K562 (cell line): ENCODE measurements at regions not wholly inside any gene's neighbourhood (a gene's known extent, or its start where the extent isn't known, plus 50 kb on each side); places are given as distances from the start of the nearest gene placed in this dataset.

Experiments
- ATAC-seq: fragments of 200-7000 bp; cut with Tn5 transposase; 3 replicates; pipeline ENCODE4 v1.9.1; 2020; ENCODE audit warnings: moderate library complexity
- BruUV-seq: library from RNA; stranded (reverse); fragments of 400-500 nt; replicated peaks from 2 replicates; lab custom pipeline; 2021; lab: Mats Ljungman, UMichigan
- CTCF ChIA-PET: fragments of 300-600 bp; formaldehyde crosslinking; extraction: SDS; loops from one replicate; lab custom pipeline; 2021; ENCODE audit warnings: low intra/inter-chr PET ratio; lab: Yijun Ruan, JAX
- POLR2A ChIA-PET: fragments of 300-600, 350-650 bp; sonication (Branson Sonifier 250); formaldehyde crosslinking; extraction: SDS; loops from one replicate; lab custom pipeline; 2021; ENCODE audit warnings: antibody characterized with exemption, inconsistent platforms; lab: Yijun Ruan, JAX
- DNase-seq, 4 experiments: peaks; one replicate each; pipeline versions ENCODE4 v3.0.0 to v3.0.0-alpha.2; 2011 to 2018; ENCODE audit warnings: low spot score in 3 of 4, mixed read lengths in 3 of 4; ENCODE audit errors: extremely low read depth in 1 of 4
- FAIRE-seq: peaks from 2 replicates; lab custom pipeline; 2011; peaks lifted over from hg19 to GRCh38; lab: Jason Lieb, UNC
- H2AFZ ChIP-seq: 2 replicates; pipeline ENCODE4 v1.6.0; 2011; ENCODE audit warnings: low read depth, low read length, control low read depth, inconsistent platforms
- H3K27ac ChIP-seq: fragments of 200-600 bp; 3 replicates; pipeline ENCODE4 v1.8.0; 2011; ENCODE audit warnings: low read depth, mild to moderate bottlenecking, control low read depth, inconsistent platforms, low read length, moderate library complexity, mixed read lengths; ENCODE audit errors: extremely low read depth
- H3K27me3 ChIP-seq, 2 experiments: fragments of 300-600 bp in 1 of 2; 2 replicates in 1 of 2; 3 replicates in 1 of 2; pipeline versions ENCODE4 v1.6.0 to v1.8.0; 2011; ENCODE audit warnings: inconsistent platforms in 2 of 2, low read length in 2 of 2, mild to moderate bottlenecking in 1 of 2, mixed read lengths in 1 of 2, moderate library complexity in 1 of 2; ENCODE audit not compliant: control insufficient read depth in 2 of 2, insufficient read depth in 2 of 2
- H3K36me3 ChIP-seq: fragments of 300-600 bp; 3 replicates; pipeline ENCODE4 v1.8.0; 2011; ENCODE audit warnings: mild to moderate bottlenecking, low read length, inconsistent platforms; ENCODE audit not compliant: control insufficient read depth, insufficient read depth
- H3K4me1 ChIP-seq, 2 experiments: fragments of 200-600 bp in 1 of 2; replicated peaks in 1 of 2; 2 replicates in 1 of 2; 3 replicates in 1 of 2; pipeline versions ENCODE4 v1.5.1 to v1.8.0; 2011; ENCODE audit warnings: inconsistent platforms in 2 of 2, low read length in 2 of 2, mild to moderate bottlenecking in 1 of 2, mixed read lengths in 1 of 2, moderate library complexity in 1 of 2; ENCODE audit not compliant: control insufficient read depth in 2 of 2, insufficient read depth in 2 of 2
- H3K4me2 ChIP-seq: 2 replicates; pipeline ENCODE4 v1.6.1; 2011; ENCODE audit warnings: low read length, control low read depth, inconsistent platforms, mixed read lengths; ENCODE audit not compliant: insufficient read depth
- H3K4me3 ChIP-seq: fragments of 200-600 bp; sonication (generic), shearing (Covaris generic); 2 replicates; pipeline ENCODE4 v1.5.1; 2016; ENCODE audit warnings: control low read depth, inconsistent platforms
- H3K79me2 ChIP-seq: fragments of 200-600 bp; 3 replicates; pipeline ENCODE4 v1.8.0; 2011; ENCODE audit warnings: low read length, inconsistent platforms; ENCODE audit not compliant: control insufficient read depth, insufficient read depth
- H3K9ac ChIP-seq, 2 experiments: 2 replicates each; pipeline versions ENCODE4 v1.6.0 to v1.6.1; 2011; ENCODE audit warnings: low read depth in 2 of 2, low read length in 2 of 2, control low read depth in 1 of 2, inconsistent platforms in 1 of 2, mild to moderate bottlenecking in 1 of 2, mixed read lengths in 1 of 2; ENCODE audit not compliant: insufficient read depth in 1 of 2
- H3K9me1 ChIP-seq: one replicate; pipeline ENCODE4 v1.6.0; 2011; ENCODE audit warnings: inconsistent platforms, mild to moderate bottlenecking, low read length, moderate library complexity; ENCODE audit not compliant: control insufficient read depth, insufficient read depth
- H3K9me3 ChIP-seq: replicated peaks from 2 replicates; pipeline ENCODE4 v1.5.1; 2011; ENCODE audit warnings: low read depth, low read length, inconsistent platforms; ENCODE audit not compliant: control insufficient read depth, insufficient read depth
- H4K20me1 ChIP-seq: replicated peaks from 2 replicates; pipeline ENCODE4 v1.6.1; 2011; ENCODE audit warnings: low read length, inconsistent platforms, mixed read lengths; ENCODE audit not compliant: control insufficient read depth, insufficient read depth
- ASH1L ChIP-seq: fragments of 450-650 bp; IDR thresholded peaks from 2 replicates; pipeline ENCODE4 v1.6.1; 2018; ENCODE audit warnings: borderline replicate concordance, mild to moderate bottlenecking, low read depth; ENCODE audit not compliant: partially characterized antibody
- CTCF ChIP-seq, 3 experiments: IDR thresholded peaks in 2 of 3; conservative IDR thresholded peaks in 1 of 3; 2 replicates each; pipeline ENCODE4 v1.5.1; 2011 to 2012; ENCODE audit warnings: low read length in 3 of 3, mild to moderate bottlenecking in 3 of 3, control low read depth in 2 of 3, improper control_type of control experiment in 1 of 3, inconsistent platforms in 1 of 3, low read depth in 1 of 3, mixed read lengths in 1 of 3, moderate library complexity in 1 of 3; ENCODE audit not compliant: insufficient read depth in 2 of 3
- NR2C1 ChIP-seq, 2 experiments: fragments of 450-650 bp; IDR thresholded peaks; 2 replicates each; pipeline ENCODE4 v1.6.1; 2017; ENCODE audit warnings: mild to moderate bottlenecking in 2 of 2, antibody characterized with exemption in 1 of 2, inconsistent platforms in 1 of 2, missing compliant biosample characterization in 1 of 2, missing genetic modification characterization in 1 of 2
- RAD21 ChIP-seq, 2 experiments: fragments of 250-450 bp in 1 of 2; fragments of 450-650 bp in 1 of 2; sonication (Bioruptor Pico) in 1 of 2; formaldehyde crosslinking in 1 of 2; IDR thresholded peaks in 1 of 2; conservative IDR thresholded peaks in 1 of 2; 2 replicates each; pipeline versions ENCODE4 v1.4.0 to v1.8.0; 2020 to 2022; ENCODE audit warnings: mild to moderate bottlenecking in 2 of 2, moderate library complexity in 1 of 2
- REST ChIP-seq, 2 experiments: fragments of 450-650 bp; formaldehyde crosslinking in 1 of 2; IDR thresholded peaks; 2 replicates each; pipeline versions ENCODE4 v1.4.0 to v1.6.1; 2014 to 2020; ENCODE audit warnings: mild to moderate bottlenecking in 2 of 2, borderline replicate concordance in 1 of 2, low read depth in 1 of 2
- SMC3 ChIP-seq: conservative IDR thresholded peaks from 2 replicates; pipeline ENCODE4 v1.6.1; 2011; ENCODE audit warnings: low read depth, low read length, improper control_type of control experiment; ENCODE audit not compliant: insufficient read depth
- SRF ChIP-seq, 2 experiments: fragments of 250-450, 450-650 bp in 1 of 2; sonication (Bioruptor Pico) in 1 of 2; sonication (generic) in 1 of 2; formaldehyde crosslinking; IDR thresholded peaks; 2 replicates each; pipeline versions ENCODE4 v1.5.0 to v1.5.1; 2020 to 2022; ENCODE audit warnings: mild to moderate bottlenecking in 1 of 2, missing genetic modification reagents in 1 of 2
- YY1 ChIP-seq, 3 experiments: IDR thresholded peaks; 2 replicates each; pipeline ENCODE4 v1.6.1; 2011; ENCODE audit warnings: low read length in 2 of 3, mild to moderate bottlenecking in 2 of 3, moderate library complexity in 2 of 3, borderline replicate concordance in 1 of 3, control low read depth in 1 of 3, low read depth in 1 of 3; ENCODE audit not compliant: insufficient read depth in 3 of 3, insufficient replicate concordance in 2 of 3, control insufficient read depth in 1 of 3, insufficient read length in 1 of 3; ENCODE audit errors: extremely low read depth in 1 of 3
- ZNF24 ChIP-seq: fragments of 450-650 bp; IDR thresholded peaks from 2 replicates; pipeline ENCODE4 v1.6.1; 2016
- WGBS: fragments of 100-300 bp; shearing (Covaris generic); methylation state at CpG from one replicate; pipeline ENCODE4 v1.1.6; 2016; ENCODE audit warnings: low coverage, mixed read lengths; ENCODE audit not compliant: insufficient coverage; ENCODE audit errors: missing lambda C conversion rate; 5-methylcytosine and 5-hydroxymethylcytosine counted together
- in situ Hi-C: fragments of 300-500 bp; cut with MboI; formaldehyde crosslinking; loops from 4 replicates; pipeline ENCODE4 v1.15.0; 2018; ENCODE audit warnings: inconsistent platforms, mixed read lengths
- intact Hi-C: fragments of 100-400 bp; cut with micrococcal nuclease; formaldehyde crosslinking; loops from 2 replicates; pipeline ENCODE4 v1.14.2; 2022

GRCh38 chr19:27974082-27974513, 1238.9 kb downstream of the UQCRFS1 start:
- intact Hi-C loops = loop anchor here (1.0 to 10.0 kb wide), 2 partner anchors 351 to 741 kb away; no protein-coding TSS in a partner anchor
- Histone ChIP-seq H3K36me3 (no peaks in the 10 kb centered on the region), H2AFZ (no peak overlapping the region), H3K9ac (no peak overlapping the region), H4K20me1 (no peaks in the 10 kb centered on the region), H3K4me3 (no peak overlapping the region), H3K79me2 (no peaks in the 10 kb centered on the region), H3K4me1 (no peaks in the 10 kb centered on the region), H3K27ac (no peak overlapping the region), H3K9me3 (no peaks in the 10 kb centered on the region), H3K9me1 (no peaks in the 10 kb centered on the region), H3K27me3 (no peaks in the 10 kb centered on the region), H3K4me2 (no peak overlapping the region)
- ChIA-PET CTCF (interaction anchor here (1.1 kb wide), 1 partner anchor 351 kb away, joined by 7 read pairs; no protein-coding TSS in a partner anchor), POLR2A (interaction anchor here (0.7 kb wide), 1 partner anchor 354 kb away, joined by 3 read pairs; no protein-coding TSS in a partner anchor)
- in situ Hi-C loops = no loop called here
- peak; percentile 11 for FAIRE-seq
- 0% methylated on average over 2 of the region's 2 CpGs for WGBS
- TF ChIP-seq CTCF (IDR thresholded peaks at IDR 0.05 in 2 of 3, conservative IDR thresholded peaks at IDR 0.05 in 1 of 3; ENCODE audit: insufficient read depth in 2 of 3, low read depth in 1 of 3, low read length in 3 of 3) = peak; percentile 49 to 63 (median 63)
- no peak for TF ChIP-seq YY1 (IDR thresholded peaks at IDR 0.05; ENCODE audit: borderline replicate concordance in 1 of 3, control insufficient read depth in 1 of 3, extremely low read depth in 1 of 3, insufficient read depth in 3 of 3, insufficient read length in 1 of 3, insufficient replicate concordance in 2 of 3, low read depth in 1 of 3, low read length in 2 of 3)
- no peak for TF ChIP-seq ASH1L
- TF ChIP-seq NR2C1 (IDR thresholded peaks at IDR 0.05) = no peak
- TF ChIP-seq NR2C1 (tag; IDR thresholded peaks at IDR 0.05) = no peak
- no peak for TF ChIP-seq ZNF24
- TF ChIP-seq SMC3 = 0 out of 2 replicates have a peak, but pooled peaks have one; percentile 41
- TF ChIP-seq RAD21 (CRISPR knock-in tag; conservative IDR thresholded peaks at IDR 0.05 in 1 of 2, IDR thresholded peaks at IDR 0.05 in 1 of 2) = peak; percentile 53 to 68
- no peak for TF ChIP-seq SRF (CRISPR knock-in tag; IDR thresholded peaks at IDR 0.05)
- peak; percentile 44; the same call in 1 of the 2 replicates for TF ChIP-seq REST (IDR thresholded peaks at IDR 0.05; ENCODE audit: borderline replicate concordance)
- TF ChIP-seq REST (CRISPR knock-in tag; IDR thresholded peaks at IDR 0.05; ENCODE audit: low read depth) = no peak
- BruUV-seq = no TSS peak
- peak; percentile 73; the same call in 2 of the 3 replicates for ATAC-seq
- peak; percentile 11 to 26 (median 25) for DNase-seq
